Kidney (tissue), 13 donors: ENCODE measurements at regions not wholly inside any gene's neighbourhood (a gene's known extent, or its start where the extent isn't known, plus 50 kb on each side); places are given as distances from the start of the nearest gene placed in this dataset.
A peak's percentile ranks its signal among the peaks of the same experiment; 100 is the strongest.

Source experiments
- DNase-seq, 5 donors: peaks; one replicate each; pipeline ENCODE4 v3.0.0-alpha.2; 2013 to 2020
- FAIRE-seq: peaks from 2 replicates; lab custom pipeline; 2012; peaks lifted over from hg19 to GRCh38; lab: Jason Lieb, UNC
- H3K27ac ChIP-seq, 2 donors: one replicate each; pipeline ENCODE4 v1.7.0; 2013; ENCODE audit warnings: low read depth in 2 of 2, low read length in 2 of 2, inconsistent platforms in 1 of 2
- H3K27me3 ChIP-seq: one replicate; pipeline ENCODE4 v1.7.1; 2013; ENCODE audit warnings: low read length, inconsistent platforms; ENCODE audit not compliant: control insufficient read depth, insufficient read depth
- H3K36me3 ChIP-seq, 3 donors: one replicate each; pipeline versions ENCODE4 v1.7.0 to v1.7.1; 2013; ENCODE audit warnings: low read length in 3 of 3, control low read depth in 1 of 3, inconsistent platforms in 1 of 3; ENCODE audit not compliant: insufficient read depth in 3 of 3, control insufficient read depth in 2 of 3
- H3K4me1 ChIP-seq, 3 donors: one replicate each; pipeline versions ENCODE4 v1.7.0 to v1.7.1; 2013; ENCODE audit warnings: low read length in 3 of 3, inconsistent platforms in 1 of 3, low read depth in 1 of 3; ENCODE audit not compliant: control insufficient read depth in 2 of 3, insufficient read depth in 2 of 3
- H3K4me3 ChIP-seq, 3 donors: one replicate each; pipeline versions ENCODE4 v1.7.0 to v1.8.1; 2013; ENCODE audit warnings: low read length in 3 of 3, control low read depth in 1 of 3, inconsistent platforms in 1 of 3
- H3K9ac ChIP-seq, 3 donors: one replicate each; pipeline versions ENCODE4 v1.7.0 to v1.7.1; 2013; ENCODE audit warnings: low read length in 3 of 3, control low read depth in 1 of 3, inconsistent platforms in 1 of 3
- H3K9me3 ChIP-seq, 3 donors: one replicate each; pipeline versions ENCODE4 v1.7.0 to v1.7.1; 2013; ENCODE audit warnings: low read length in 3 of 3, control low read depth in 1 of 3, inconsistent platforms in 1 of 3; ENCODE audit not compliant: control insufficient read depth in 2 of 3, insufficient read depth in 1 of 3
- intact Hi-C: fragments of 100-400 bp; cut with DNase I; formaldehyde crosslinking; loops from one replicate; pipeline ENCODE4 v1.11.1; 2022
- TF ChIP-seq, protein P1 (sequence below): IDR thresholded peaks from 3 replicates; pipeline ENCODE4 v1.5.1; 2012; ENCODE audit warnings: mild to moderate bottlenecking, moderate library complexity, borderline replicate concordance; ENCODE audit not compliant: insufficient read depth; ENCODE audit errors: extremely low read depth
- donor health status: control.
- donor health status: control.
- donor health status: control.
- donor health status: control.
- donor health status: control.
- donor health status: DM: yes; HTN: yes; CAD: no.
- donor health status: Normal renal cell carcinoma (clear cell type).

DNA sequence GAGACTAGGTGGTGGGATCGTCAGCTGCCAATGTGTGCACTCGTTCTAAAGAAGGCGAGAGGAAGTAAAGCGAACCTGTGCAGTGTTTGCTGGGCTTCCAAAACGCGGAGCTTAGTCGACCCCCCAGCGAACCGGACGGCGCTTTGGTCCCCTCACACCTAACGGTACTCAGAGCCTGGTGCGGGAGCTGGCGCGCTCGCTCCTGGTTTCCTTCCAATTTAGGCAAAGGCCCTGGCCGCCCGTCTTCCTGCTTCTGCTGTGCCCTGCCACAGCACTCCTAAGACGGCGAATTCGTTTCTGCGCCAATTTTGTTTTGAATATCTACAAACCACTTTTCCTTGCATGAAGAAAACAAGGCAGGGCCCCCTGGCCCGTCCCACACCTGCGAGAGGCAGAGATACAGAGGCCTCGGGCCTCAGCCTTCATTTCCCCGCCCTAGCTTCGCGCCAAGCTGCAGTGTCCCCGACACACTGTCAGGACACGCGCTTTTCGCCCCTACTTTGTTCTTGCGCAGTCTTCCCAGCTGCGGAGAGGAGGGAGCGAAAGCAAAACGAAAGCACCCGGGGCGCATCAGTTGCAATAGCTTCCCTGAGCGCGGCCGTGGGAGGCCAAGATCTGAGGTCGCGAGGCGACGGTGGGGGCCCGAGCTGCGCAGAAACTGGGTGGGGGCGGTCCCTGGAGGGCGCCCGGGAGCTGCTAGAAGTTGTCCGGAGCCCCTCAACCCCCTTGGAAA is 111.9 kb downstream of the KCNRG start:
- Histone ChIP-seq H3K4me3 (peak overlapping the region; percentile 5 to 80 (median 40)), H3K9ac (peak overlapping the region in 1 of 3 donors; percentile 38), H3K27ac (no peak overlapping the region), H3K9me3 (no peaks in the 10 kb centered on the region), H3K36me3 (no peaks in the 10 kb centered on the region), H3K4me1 (peaks cover 3 to 19% (median 10%) of the 10 kb centered on the region in 3 donors), H3K27me3 (peaks cover 36% of the 10 kb centered on the region)
- intact Hi-C loops = no loop called here
- no peak for FAIRE-seq
- TF ChIP-seq, protein P1, sequence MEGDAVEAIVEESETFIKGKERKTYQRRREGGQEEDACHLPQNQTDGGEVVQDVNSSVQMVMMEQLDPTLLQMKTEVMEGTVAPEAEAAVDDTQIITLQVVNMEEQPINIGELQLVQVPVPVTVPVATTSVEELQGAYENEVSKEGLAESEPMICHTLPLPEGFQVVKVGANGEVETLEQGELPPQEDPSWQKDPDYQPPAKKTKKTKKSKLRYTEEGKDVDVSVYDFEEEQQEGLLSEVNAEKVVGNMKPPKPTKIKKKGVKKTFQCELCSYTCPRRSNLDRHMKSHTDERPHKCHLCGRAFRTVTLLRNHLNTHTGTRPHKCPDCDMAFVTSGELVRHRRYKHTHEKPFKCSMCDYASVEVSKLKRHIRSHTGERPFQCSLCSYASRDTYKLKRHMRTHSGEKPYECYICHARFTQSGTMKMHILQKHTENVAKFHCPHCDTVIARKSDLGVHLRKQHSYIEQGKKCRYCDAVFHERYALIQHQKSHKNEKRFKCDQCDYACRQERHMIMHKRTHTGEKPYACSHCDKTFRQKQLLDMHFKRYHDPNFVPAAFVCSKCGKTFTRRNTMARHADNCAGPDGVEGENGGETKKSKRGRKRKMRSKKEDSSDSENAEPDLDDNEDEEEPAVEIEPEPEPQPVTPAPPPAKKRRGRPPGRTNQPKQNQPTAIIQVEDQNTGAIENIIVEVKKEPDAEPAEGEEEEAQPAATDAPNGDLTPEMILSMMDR = no peak
- peak; percentile 68 to 86 (median 80) for DNase-seq

DNA sequence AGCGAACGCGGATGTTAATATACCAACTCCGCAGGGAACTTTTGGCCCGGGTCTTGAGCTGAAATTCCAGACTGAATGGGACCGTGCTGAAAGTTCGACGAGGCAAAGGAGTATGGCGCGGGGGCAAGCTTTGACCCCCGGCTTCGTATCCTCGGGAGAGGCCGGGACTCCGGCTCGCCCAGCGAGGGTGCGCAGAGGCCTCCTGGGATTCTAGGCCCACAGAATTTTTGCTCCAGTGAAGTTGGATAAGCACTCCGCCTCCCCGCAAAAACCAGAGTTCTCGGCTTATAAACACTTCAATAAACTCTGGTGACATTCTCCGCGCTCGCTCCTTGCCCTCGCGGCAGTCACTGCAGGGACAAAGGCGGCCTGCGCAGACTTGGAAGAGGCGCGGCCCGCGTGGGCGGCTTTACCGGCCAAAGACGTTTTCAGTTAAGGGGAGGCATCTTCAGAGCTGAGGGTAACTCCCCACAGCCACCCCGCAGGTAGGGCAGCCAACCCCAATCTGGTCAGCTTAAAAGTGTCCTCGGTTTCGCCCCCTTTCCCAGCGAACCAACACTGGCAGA is 112.6 kb downstream of the KCNRG start:
- Histone ChIP-seq H3K27me3 (peaks cover 42% of the 10 kb centered on the region), H3K27ac (no peak overlapping the region), H3K4me1 (peaks cover 3 to 19% (median 10%) of the 10 kb centered on the region in 3 donors), H3K9ac (peak overlapping the region in 1 of 3 donors; percentile 38), H3K4me3 (peak overlapping the region in 2 of 3 donors; percentile 20 to 80), H3K36me3 (no peaks in the 10 kb centered on the region), H3K9me3 (no peaks in the 10 kb centered on the region)
- intact Hi-C loops = no loop called here
- DNase-seq = peak; percentile 43 to 80 (median 70)
- FAIRE-seq = no peak
- TF ChIP-seq, protein P1 = no peak

DNA sequence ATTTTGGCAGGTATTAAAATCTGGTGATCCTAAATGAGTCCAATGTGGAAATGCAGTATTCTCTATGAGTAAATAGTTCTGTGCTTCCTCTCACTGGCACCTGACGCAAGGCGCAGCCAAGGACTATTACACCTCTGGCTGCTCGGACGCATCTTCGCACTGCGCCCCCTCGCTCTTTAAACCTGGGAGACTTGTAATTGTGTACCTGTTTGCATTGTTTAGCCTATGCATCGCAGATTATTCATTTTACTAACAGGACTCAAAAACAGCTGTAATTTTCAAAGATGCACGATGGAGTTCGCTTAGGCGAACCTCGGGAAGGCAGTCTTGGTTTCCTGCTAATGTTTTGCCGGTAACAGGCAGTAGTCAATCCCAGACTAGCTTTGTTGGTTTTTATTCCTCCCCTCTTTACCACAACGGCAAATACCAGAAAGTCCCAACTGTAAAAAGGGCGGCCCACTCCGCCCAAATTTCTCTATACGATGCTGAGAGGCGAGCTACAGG is 113.2 kb downstream of the KCNRG start:
- intact Hi-C loops = no loop called here
- Histone ChIP-seq H3K36me3 (no peaks in the 10 kb centered on the region), H3K4me3 (no peak overlapping the region), H3K9ac (no peak overlapping the region), H3K27ac (no peak overlapping the region), H3K4me1 (peaks cover under 1 to 16% (median 4%) of the 10 kb centered on the region in 3 donors), H3K27me3 (peaks cover 45% of the 10 kb centered on the region), H3K9me3 (no peaks in the 10 kb centered on the region)
- TF ChIP-seq, protein P1 = no peak
- FAIRE-seq (no peak), DNase-seq (peak in 4 of 5 donors; percentile 33 to 72 (median 49))
